ENCODE measurements at regions not wholly inside any gene's neighbourhood (a gene's known extent, or its start where the extent isn't known, plus 50 kb on each side); places are given as distances from the start of the nearest gene placed in this dataset.

DNA sequence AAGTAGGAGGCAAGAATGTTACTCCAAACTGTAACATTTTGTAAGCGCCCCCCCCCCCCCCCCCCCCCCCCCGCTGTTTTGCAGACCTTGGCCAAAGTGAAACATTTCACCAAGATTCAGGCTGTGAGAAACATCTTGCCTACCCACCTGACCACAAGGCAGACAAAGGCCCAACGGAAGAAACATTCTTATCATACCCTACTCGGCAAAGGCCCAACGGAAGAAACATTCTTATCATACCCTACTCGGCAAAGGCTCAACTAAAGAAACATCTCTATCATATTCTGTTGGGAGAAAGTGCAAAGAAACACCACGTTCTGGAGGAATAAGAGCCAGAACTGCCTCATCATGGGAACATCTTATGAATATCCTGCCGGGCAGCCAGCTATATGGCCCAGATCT is 117.1 kb downstream of the JRKL start:
- no peak for TF ChIP-seq EZH2phosphoT487 (IDR thresholded peaks at IDR 0.05; ENCODE audit: borderline replicate concordance, low read length)
- TF ChIP-seq, protein P1, sequence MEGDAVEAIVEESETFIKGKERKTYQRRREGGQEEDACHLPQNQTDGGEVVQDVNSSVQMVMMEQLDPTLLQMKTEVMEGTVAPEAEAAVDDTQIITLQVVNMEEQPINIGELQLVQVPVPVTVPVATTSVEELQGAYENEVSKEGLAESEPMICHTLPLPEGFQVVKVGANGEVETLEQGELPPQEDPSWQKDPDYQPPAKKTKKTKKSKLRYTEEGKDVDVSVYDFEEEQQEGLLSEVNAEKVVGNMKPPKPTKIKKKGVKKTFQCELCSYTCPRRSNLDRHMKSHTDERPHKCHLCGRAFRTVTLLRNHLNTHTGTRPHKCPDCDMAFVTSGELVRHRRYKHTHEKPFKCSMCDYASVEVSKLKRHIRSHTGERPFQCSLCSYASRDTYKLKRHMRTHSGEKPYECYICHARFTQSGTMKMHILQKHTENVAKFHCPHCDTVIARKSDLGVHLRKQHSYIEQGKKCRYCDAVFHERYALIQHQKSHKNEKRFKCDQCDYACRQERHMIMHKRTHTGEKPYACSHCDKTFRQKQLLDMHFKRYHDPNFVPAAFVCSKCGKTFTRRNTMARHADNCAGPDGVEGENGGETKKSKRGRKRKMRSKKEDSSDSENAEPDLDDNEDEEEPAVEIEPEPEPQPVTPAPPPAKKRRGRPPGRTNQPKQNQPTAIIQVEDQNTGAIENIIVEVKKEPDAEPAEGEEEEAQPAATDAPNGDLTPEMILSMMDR (conservative IDR thresholded peaks at IDR 0.05; ENCODE audit: low read depth, low read length), result no peak
- TF ChIP-seq EZH2 (IDR thresholded peaks at IDR 0.05; ENCODE audit: low read length, unreplicated experiment), result no peak
